MV-4-11 (cell line): ENCODE measurements at regions not wholly inside any gene's neighbourhood (a gene's known extent, or its start where the extent isn't known, plus 50 kb on each side); places are given as distances from the start of the nearest gene placed in this dataset.

Experiments
- DNase-seq: peaks from one replicate; lab custom pipeline; 2025; lab: John Stamatoyannopoulos, UW

DNA sequence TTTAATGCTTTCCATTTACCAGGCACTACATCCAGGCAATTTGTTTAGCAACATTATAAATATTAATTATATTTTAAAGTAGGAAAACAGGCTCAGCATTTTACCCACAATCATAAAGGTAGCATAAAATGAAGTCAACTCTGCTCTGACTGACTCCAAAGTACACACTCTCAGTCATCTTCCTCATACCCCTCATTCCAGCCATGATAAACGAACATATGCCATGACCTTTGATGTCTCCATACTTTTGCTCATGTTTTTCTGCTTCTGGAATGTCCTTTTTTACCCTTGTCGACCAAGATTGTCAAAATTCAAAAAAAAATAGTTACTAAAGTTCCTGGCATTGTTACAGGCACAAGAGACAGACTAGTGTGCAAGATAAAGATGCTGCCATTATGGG lies 77.7 kb upstream of the SOX6 start:
- DNase-seq: no peak

DNA sequence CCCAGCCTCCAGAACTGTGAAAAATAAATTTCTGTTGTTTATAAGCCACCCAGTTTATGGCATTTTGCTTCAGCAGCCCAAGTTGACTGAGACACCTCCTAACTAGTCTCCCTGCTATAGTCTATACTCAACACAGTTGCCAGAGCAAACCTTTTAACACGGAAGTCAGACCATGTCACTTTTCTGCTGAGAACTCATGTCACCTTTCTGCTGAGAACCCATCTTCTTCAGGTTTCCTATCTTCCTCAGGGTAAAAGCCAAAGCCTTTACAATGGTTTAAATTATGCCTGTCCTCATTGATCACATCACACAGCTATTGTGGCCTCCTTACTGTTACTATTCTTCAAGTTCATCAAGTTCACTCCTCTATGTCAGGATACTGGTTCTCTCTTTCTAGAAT lies 74.3 kb upstream of the SOX6 start:
- DNase-seq: no peak

DNA sequence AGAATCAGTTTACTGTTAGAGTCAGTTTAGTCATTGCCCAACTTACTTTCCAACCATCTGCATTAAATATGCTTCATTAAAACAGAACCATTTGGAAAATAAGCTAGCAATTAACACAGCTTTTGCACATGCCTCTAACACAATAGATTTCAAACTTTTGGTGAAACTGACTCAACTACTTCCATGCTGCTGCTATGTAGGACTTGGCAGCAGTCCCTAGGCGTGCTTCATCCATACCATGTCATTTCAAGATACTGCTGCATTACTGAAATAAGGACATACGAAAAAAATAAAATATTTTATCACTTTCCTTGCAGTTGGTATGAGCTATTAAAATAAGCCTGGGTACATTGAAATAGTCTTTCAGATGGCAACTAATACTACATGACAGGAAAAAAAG lies 65.5 kb upstream of the SOX6 start:
- no peak for DNase-seq

DNA sequence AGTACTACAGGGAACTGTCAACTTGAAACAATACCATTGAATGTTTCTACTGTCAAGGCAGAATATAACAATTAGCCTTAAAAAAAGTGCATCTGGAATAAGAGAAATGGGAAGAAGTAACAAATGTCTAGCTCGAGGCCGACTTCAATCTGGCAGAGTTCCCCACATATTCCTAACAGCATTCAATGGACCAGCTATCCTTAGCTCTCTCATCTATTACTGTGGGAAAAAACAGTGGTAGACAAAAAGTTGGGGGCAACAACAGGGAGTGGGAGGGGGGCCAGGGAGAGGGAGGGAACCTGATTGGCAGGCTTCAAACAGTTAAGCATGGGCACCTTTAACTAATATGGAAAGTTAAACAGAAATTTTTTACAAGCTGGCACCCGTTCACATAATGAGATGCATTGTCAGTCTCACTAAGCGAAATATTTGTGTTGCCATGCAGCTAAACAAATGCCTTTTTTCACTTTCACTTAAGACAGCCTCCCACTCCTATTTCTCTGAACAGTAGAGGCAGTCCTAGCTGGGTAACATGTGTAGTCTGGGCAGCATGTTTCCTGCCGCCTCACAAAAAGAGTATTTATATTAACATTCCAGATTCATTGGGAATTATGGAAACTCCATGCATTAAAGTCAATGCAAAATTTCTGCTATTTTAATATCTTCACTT lies 62.2 kb upstream of the SOX6 start:
- DNase-seq: no peak

DNA sequence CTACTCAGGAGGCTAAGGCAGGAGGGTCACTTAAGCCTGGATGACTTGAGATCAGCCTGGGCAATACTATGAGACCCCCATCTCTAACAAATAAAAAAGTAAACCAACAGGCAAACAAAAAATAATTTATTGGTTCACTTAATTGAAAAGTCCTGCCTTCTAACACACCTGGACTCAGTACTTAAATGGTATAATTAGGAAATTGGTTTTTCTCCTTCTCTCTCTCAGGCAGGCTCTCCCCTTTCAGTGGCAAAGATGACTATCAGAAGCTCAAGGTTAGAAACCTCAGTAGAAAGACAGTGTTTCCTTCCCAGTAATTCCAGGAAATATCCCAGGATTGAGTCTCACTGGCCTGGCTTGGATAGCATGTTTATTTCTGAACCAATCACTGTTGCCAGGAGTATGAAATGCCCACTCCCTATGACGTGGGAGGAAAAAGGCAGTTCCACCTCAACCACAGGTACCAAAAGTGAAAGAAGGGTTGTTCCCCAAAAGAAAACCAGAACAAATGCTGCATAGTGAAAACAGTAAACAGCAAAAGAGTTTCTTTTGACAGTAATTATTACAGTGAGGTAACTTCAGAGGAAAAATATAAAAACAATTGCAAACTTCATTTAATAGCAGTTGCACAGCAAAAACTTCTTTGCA lies 56.3 kb upstream of the SOX6 start:
- no peak for DNase-seq

DNA sequence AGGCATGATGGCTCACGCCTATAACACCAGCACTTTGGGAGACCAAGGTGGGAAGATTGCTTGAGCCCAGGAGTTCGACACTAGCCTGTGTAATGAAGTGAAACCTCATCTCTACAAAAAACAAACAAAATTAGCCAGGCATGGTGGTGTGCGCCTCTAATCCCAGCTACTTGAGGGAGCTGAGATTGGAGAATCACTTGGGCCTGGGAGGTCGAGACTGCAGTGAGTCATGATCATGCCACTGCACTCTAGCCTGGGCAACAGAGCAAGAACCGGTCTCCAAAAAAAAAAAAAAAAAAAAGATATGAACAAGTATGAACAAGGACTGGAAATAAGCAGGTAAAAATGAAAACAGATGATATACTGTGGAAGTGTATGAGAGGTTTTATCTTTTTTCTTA lies 54.1 kb upstream of the SOX6 start:
- no peak for DNase-seq

DNA sequence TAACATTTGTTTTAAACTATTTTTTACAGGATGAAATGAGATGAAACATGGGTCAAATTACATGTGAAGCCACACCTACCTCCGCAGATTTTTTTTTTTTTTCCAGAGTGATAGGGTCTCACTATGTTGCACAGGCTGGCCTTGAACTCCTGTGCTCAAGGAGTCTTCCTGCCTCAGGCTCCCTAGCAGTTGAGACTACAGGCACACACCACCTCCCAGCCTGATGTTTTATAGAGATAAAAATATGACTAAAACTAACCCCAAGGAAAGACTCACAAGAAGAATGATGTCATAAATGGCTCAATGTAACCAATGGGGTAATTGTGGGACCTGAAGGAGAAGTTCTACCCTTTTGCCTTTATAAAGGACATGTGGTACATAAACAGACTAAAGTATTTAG lies 52.3 kb upstream of the SOX6 start:
- DNase-seq: no peak

DNA sequence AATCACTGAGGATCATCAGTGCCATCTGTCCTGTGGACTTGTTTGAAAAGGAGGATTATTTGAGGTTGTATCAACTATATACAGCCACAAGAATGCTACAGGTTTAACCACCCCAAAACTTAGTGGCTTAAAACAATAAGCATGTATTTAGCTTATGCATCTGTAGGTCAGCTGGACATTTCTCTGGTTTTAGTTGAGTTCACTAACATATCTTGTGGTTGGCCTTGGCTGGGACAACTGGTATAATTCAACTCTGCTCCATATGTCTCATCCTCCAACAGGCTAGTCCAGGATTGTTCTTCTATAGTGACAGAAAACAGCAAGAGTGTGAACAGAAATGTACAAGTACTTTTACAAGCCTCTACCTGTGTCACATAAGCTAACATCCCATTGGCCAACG lies 49.9 kb upstream of the SOX6 start:
- DNase-seq: no peak
